Aorta (tissue), 5 donors: ENCODE measurements at regions not wholly inside any gene's neighbourhood (a gene's known extent, or its start where the extent isn't known, plus 50 kb on each side); places are given as distances from the start of the nearest gene placed in this dataset.
"Not testable (repeated sequence)": the region's sequence is repeated elsewhere in the genome, so short reads cannot be mapped to it uniquely, and the experiment has no call there.

ENCODE experiments used
- ATAC-seq: fragments of 200-7000 bp; cut with Tn5 transposase; one replicate; pipeline ENCODE4 v1.9.1; 2022; ENCODE audit warnings: moderate library complexity; ENCODE audit not compliant: low FRiP score
- DNase-seq, 2 donors: peaks; one replicate each; pipeline ENCODE4 v3.0.0-alpha.2; 2020
- H3K27ac ChIP-seq, 2 donors: one replicate each; pipeline ENCODE4 v1.5.1; 2013; ENCODE audit warnings: low read length in 2 of 2, mild to moderate bottlenecking in 2 of 2, moderate library complexity in 2 of 2, control low read depth in 1 of 2, inconsistent platforms in 1 of 2, low read depth in 1 of 2
- H3K27me3 ChIP-seq, 2 donors: one replicate each; pipeline ENCODE4 v1.6.1; 2013; ENCODE audit warnings: control low read depth in 1 of 2, low read length in 1 of 2, mild to moderate bottlenecking in 1 of 2, moderate library complexity in 1 of 2; ENCODE audit not compliant: insufficient read depth in 2 of 2, control insufficient read depth in 1 of 2
- H3K36me3 ChIP-seq, 2 donors: one replicate each; pipeline ENCODE4 v1.6.1; 2013; ENCODE audit warnings: control low read depth in 1 of 2, low read length in 1 of 2, mild to moderate bottlenecking in 1 of 2; ENCODE audit not compliant: insufficient read depth in 2 of 2, control insufficient read depth in 1 of 2
- H3K4me1 ChIP-seq, 2 donors: one replicate each; pipeline ENCODE4 v1.6.1; 2013; ENCODE audit warnings: low read length in 2 of 2, control low read depth in 1 of 2, mild to moderate bottlenecking in 1 of 2, moderate library complexity in 1 of 2; ENCODE audit not compliant: insufficient read depth in 2 of 2, control insufficient read depth in 1 of 2
- H3K4me3 ChIP-seq, 2 donors: one replicate each; pipeline ENCODE4 v1.5.1; 2013; ENCODE audit warnings: low read length in 2 of 2, control low read depth in 1 of 2, mild to moderate bottlenecking in 1 of 2
- H3K9me3 ChIP-seq: one replicate; pipeline ENCODE4 v1.6.1; 2013; ENCODE audit warnings: mild to moderate bottlenecking, low read length; ENCODE audit not compliant: control insufficient read depth
- WGBS, 2 donors: extraction: QIAGEN DNeasy Blood & Tissue Kit; methylation state at CpG; one replicate each; pipeline ENCODE4 v1.1.7; 2013; 5-methylcytosine and 5-hydroxymethylcytosine counted together
- intact Hi-C, 2 donors: fragments of 100-400 bp; cut with DNase I; formaldehyde crosslinking; loops; one replicate each; pipeline versions ENCODE4 v1.14.2 to v1.15.0; 2022
- donor health status: healthy with polysubstance abuse.
- donor health status: Bipolar disorder and iron deficiency.
- donor health status: DM: no; HTN: no; CAD: no.
- donor health status: DM: no; HTN: no; CAD: no.
- donor health status: DM: yes; HTN: yes; CAD: no.

DNA sequence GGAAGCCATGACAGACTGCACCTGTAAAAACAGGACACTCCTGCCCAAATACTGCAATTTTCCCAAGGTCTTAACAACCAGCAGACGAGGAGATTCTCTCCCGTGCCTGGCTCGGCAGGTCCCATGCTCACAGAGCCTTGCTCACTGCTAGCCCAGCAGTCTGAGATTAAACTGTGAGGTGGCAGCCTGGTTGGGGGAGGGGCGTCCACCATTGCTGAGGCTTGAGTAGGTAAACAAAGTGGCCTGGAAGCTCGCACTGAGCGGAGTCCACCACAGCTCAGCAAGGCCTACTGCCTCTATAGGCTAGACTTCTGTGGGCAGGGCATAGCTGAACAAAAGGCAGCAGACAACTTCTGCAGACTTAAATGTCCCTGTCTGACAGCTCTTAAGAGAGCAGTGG is 80.3 kb downstream of the ANXA5 start:
- H3K27ac ChIP-seq, DNase-seq, H3K27me3 ChIP-seq, H3K9me3 ChIP-seq, intact Hi-C loops, H3K4me3 ChIP-seq, H3K4me1 ChIP-seq, ATAC-seq, H3K36me3 ChIP-seq: not testable (repeated sequence)
- WGBS, 2 donors, result 48 to 50% methylated on average over 6 of the region's 6 CpGs

DNA sequence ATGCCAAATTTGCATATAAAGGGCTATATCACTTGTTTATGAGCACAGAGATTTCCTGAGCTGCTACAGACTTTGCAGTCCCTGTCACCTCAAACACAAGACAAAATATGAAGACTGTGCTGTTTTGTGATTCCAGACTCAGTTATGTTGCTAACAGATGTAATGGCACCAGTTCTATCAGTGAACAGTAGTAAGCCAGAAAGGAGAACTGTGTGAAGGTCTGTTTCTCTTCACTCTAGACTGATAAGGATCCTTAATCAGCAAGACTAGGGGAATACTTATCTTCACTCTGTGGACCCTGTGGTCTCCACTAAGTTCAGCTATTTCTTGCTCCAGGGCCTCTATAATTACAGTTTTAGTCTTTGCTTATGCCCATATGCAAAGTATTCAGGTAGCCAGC is 82.7 kb downstream of the ANXA5 start:
- no peak for ATAC-seq
- intact Hi-C loops, result no loop called here
- H3K4me3 ChIP-seq, result no peak overlapping the region

DNA sequence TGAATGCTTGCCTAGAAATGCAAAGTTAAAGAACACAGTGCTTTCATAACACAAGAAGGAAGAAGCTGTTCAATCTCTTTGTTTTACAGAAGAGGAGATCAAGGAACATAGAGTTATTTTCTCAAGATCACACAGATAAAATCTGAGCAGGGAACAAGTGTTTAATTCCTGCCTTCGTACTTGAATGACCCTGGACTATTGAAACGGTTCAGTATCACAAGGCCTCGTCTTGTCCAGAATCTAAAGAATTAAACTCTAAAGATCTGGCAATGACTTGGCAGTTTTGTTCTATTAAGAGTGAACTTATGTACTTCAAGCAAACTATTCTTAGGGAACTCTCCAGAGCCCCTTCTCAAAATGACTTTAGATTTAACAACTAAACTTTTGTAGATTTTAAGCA is 97.7 kb downstream of the ANXA5 start:
- Histone ChIP-seq H3K9me3 (no peaks in the 10 kb centered on the region), H3K27me3 (no peaks in the 10 kb centered on the region), H3K27ac (no peak overlapping the region), H3K36me3 (no peaks in the 10 kb centered on the region), H3K4me1 (no peaks in the 10 kb centered on the region), H3K4me3 (no peak overlapping the region)
- WGBS, 2 donors, result 9 to 30% methylated on average over 3 of the region's 3 CpGs
- ATAC-seq (no peak), DNase-seq (no peak)
- intact Hi-C loops, result no loop called here

More for the DNA sequence above, 82.7 kb downstream of the ANXA5 start:
- no peak overlapping the region for H3K27ac ChIP-seq
- no peaks in the 10 kb centered on the region for H3K4me1 ChIP-seq
- no peaks in the 10 kb centered on the region for H3K9me3 ChIP-seq
- H3K27me3 ChIP-seq, result no peaks in the 10 kb centered on the region
- DNase-seq, result no peak
- no peaks in the 10 kb centered on the region for H3K36me3 ChIP-seq

DNA sequence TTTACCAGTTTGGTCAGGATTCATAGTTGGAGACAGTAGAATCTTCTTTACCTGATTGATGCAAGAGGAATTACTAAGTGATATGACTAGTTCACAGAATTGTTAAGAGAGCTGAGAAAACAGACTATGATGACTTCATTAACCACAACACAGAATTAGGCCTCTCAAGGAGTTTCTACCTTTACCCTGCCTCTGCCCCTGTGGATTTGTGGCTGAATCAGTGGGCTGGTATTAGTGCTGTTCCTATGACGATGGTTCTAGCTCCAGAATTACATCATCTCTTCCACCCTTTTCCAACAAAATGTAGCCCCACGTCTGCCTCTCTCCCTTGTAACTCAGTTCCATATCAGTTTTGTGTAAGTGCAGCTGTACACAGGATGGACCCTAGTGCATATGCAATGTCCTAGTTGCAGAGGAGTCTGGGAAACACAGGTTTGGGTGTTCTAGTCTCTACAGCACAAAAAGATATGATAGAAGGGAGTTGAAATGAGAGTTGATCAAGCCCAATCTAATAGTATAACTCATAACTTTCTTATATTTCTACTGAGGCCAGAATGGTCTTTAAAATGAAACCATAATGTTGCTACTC is 99.3 kb downstream of the ANXA5 start:
- WGBS, 2 donors, result 35 to 49% methylated on average over 2 of the region's 2 CpGs
- H3K9me3 ChIP-seq, result no peaks in the 10 kb centered on the region
- no peak for ATAC-seq
- H3K27ac ChIP-seq, result no peak overlapping the region
- intact Hi-C loops, result no loop called here
- H3K4me3 ChIP-seq, result no peak overlapping the region
- no peaks in the 10 kb centered on the region for H3K4me1 ChIP-seq
- DNase-seq, result no peak
- no peaks in the 10 kb centered on the region for H3K36me3 ChIP-seq
- no peaks in the 10 kb centered on the region for H3K27me3 ChIP-seq

DNA sequence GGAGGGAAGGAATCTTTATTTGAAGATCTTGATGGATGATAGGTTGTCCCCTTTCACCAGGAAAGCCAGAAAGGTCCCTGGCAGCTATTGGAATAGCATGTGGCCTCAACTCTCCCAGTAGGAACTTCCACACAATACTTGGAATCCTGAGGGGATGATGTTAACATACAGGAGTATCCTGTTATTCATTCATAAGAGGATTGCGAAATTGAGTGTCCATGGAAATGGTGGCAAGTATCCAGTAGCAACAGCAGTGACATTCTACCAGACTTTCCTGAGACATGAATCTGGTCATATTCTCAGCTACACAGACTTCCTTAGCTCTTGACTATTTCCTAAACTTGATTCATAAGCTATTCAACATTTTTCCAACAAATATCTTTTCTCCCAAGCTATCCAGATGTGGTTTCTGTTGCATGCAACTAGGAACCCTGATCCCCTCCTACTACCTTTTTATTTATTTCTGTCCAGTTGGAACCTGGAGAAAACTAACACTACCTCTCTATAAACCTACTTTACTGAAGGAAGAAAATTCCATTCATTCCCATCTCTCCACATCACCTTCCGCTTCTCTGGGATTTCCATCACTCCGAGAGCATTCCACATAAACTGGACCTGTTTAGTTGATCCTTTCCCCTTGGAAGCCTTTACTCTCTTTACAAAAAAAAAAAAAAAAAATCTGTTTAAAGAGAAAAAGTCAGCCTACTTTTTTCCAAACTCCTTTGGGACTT is 101.8 kb downstream of the ANXA5 start:
- Histone ChIP-seq H3K27ac (no peak overlapping the region), H3K4me3 (no peak overlapping the region), H3K9me3 (peaks cover 2% of the 10 kb centered on the region), H3K27me3 (no peaks in the 10 kb centered on the region), H3K36me3 (no peaks in the 10 kb centered on the region), H3K4me1 (no peaks in the 10 kb centered on the region)
- intact Hi-C loops, result no loop called here
- 65 to 70% methylated on average over 3 of the region's 3 CpGs for WGBS, 2 donors
- ATAC-seq (peak; percentile 33), DNase-seq (no peak)

DNA sequence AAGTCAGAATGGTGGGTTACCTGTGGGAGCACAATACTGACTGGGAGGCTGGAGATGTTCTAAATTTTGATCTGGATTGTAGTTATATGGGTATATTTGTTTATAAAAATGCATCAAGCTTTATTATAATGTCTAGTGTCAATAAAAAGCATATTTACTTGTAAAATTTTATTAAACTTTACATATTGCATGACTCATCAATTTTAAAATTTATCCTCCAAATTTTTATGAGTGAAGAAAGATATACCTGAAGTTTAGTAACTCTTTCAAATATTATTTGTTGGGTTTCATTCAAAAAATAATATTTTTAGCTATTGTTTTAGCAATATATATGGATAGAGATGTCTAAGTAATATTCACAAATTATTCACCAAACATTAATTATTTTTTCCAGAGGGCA is 103.0 kb downstream of the ANXA5 start:
- no peaks in the 10 kb centered on the region for H3K36me3 ChIP-seq
- H3K27me3 ChIP-seq, result no peaks in the 10 kb centered on the region
- no peak overlapping the region for H3K4me3 ChIP-seq
- DNase-seq (no peak), ATAC-seq (no peak)
- intact Hi-C loops, result no loop called here
- no peaks in the 10 kb centered on the region for H3K4me1 ChIP-seq
- H3K9me3 ChIP-seq, result peaks cover 2% of the 10 kb centered on the region
- H3K27ac ChIP-seq, result no peak overlapping the region

DNA sequence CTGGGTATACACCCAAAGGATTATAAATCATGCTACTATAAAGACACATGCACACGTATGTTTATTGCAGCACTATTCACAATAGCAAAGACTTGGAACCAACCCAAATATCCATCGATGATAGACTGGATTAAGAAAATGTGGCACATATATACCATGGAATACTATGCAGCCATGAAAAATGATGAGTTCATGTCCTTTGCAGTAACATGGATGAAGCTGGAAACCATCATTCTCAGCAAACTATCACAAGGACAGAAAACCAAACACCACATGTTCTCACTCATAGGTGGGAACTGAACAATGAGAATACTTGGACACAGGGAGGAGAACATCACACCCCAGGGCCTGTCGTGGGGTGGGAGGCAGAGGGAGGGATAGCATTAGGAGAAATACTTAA is 104.5 kb downstream of the ANXA5 start:
- H3K27me3 ChIP-seq, ATAC-seq, H3K4me1 ChIP-seq, DNase-seq, H3K9me3 ChIP-seq, H3K36me3 ChIP-seq, intact Hi-C loops, H3K4me3 ChIP-seq, H3K27ac ChIP-seq: not testable (repeated sequence)
- WGBS, 2 donors, result 66 to 75% methylated on average over 3 of the region's 3 CpGs

DNA sequence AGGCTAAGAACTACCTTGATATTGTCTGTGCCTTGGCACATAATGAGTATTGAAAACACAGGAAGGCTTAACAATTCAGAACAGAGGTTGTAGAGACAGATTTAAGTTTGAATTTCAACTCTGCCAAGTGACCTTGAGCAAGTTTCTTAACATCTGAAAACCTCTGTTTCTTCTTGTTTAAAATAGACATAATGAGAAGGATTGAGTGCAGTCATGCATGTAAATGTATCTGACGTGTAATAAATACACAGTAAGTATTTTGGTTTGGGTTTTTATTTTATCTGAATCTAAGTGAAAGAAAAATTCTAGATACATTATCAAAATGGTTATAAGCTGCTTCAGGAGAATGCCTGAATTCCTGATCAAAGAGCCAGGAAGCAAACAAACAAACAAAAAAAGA is 111.9 kb downstream of the ANXA5 start:
- no peak for ATAC-seq
- intact Hi-C loops, result no loop called here
- H3K27ac ChIP-seq, result no peak overlapping the region
- DNase-seq, result no peak
- no peaks in the 10 kb centered on the region for H3K4me1 ChIP-seq
- H3K36me3 ChIP-seq, result no peaks in the 10 kb centered on the region
- H3K9me3 ChIP-seq, result no peaks in the 10 kb centered on the region
- H3K27me3 ChIP-seq, result no peaks in the 10 kb centered on the region
- H3K4me3 ChIP-seq, result no peak overlapping the region
- WGBS, 2 donors, result 41 to 44% methylated on average over 1 of the region's 1 CpG

DNA sequence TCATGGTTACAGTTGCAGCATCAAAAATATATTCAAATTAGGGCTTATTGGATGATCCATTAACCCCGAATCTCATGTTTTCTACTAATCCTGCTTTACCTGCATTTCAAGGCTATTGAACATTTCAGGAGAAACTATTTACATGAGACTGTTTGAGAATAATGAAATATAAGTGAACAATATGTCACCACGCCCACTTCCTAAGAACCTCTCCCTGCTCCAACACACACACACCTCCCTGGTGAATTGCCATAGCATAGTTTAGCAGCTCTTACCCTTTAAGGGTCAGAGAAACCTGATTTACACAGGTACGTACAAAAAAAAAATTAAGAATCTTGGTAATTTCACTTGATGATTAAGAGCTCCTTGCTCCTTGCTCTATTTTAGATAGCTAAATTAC is 113.4 kb downstream of the ANXA5 start:
- WGBS, 2 donors, result 83 to 86% methylated on average over 3 of the region's 3 CpGs
- H3K27ac ChIP-seq, result no peak overlapping the region
- no peaks in the 10 kb centered on the region for H3K9me3 ChIP-seq
- no peaks in the 10 kb centered on the region for H3K36me3 ChIP-seq
- H3K27me3 ChIP-seq, result no peaks in the 10 kb centered on the region
- intact Hi-C loops, result no loop called here
- H3K4me3 ChIP-seq, result no peak overlapping the region
- H3K4me1 ChIP-seq, result no peaks in the 10 kb centered on the region
- ATAC-seq, result no peak
- no peak for DNase-seq
